ENCODE measurements at regions not wholly inside any gene's neighbourhood (a gene's known extent, or its start where the extent isn't known, plus 50 kb on each side); places are given as distances from the start of the nearest gene placed in this dataset.
A peak's percentile ranks its signal among the peaks of the same experiment; 100 is the strongest.

DNA sequence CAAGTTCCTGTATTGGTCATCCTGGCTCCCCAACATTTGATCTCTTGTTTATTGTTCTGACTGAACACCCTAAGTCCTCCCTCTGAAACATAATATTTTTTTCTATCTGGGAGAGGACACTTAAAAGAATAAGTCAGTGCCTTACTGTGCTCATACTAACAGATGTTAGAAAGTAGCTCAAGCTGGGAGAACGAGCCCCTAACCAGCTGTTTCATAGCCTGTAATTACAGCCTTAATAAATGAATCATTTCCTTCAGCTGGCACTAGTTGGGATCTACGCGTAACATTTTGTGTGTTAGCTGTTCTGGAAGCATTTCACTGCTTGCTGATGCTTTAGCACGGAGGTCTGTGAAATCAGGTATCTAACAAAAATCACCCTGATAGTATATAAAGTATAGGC, 345.9 kb upstream of the RIOK2 start:
- ChIA-PET POLR2A (ENCODE audit: low non-redundant PET) (no interaction called here), CTCF (no interaction called here)
- H3K36me3 ChIP-seq (ENCODE audit: insufficient read depth, low read length, poor library complexity, severe bottlenecking) = no peaks in the 10 kb centered on the region
- no peaks in the 10 kb centered on the region for H3K9me3 ChIP-seq (ENCODE audit: low read depth, low read length, poor library complexity, severe bottlenecking)
- BruUV-seq (replicated peaks) = no TSS peak
- intact Hi-C loops (cut with micrococcal nuclease; ENCODE audit: unreplicated experiment) = no loop called here
- no peak overlapping the region for H3K4me3 ChIP-seq (ENCODE audit: low read depth, low read length, poor library complexity, severe bottlenecking)
- no peaks in the 10 kb centered on the region for H3K4me1 ChIP-seq (ENCODE audit: insufficient read depth, low read length, poor library complexity, severe bottlenecking)
- no peak overlapping the region for H3K27ac ChIP-seq (ENCODE audit: low read depth, low read length, poor library complexity, severe bottlenecking)
- peak; percentile 75 for DNase-seq (ENCODE audit: low spot score)
- no peak for TF ChIP-seq EZH2 (IDR thresholded peaks at IDR 0.05; ENCODE audit: borderline replicate concordance, low read depth, low read length, poor library complexity, severe bottlenecking)
- TF ChIP-seq, protein P1, sequence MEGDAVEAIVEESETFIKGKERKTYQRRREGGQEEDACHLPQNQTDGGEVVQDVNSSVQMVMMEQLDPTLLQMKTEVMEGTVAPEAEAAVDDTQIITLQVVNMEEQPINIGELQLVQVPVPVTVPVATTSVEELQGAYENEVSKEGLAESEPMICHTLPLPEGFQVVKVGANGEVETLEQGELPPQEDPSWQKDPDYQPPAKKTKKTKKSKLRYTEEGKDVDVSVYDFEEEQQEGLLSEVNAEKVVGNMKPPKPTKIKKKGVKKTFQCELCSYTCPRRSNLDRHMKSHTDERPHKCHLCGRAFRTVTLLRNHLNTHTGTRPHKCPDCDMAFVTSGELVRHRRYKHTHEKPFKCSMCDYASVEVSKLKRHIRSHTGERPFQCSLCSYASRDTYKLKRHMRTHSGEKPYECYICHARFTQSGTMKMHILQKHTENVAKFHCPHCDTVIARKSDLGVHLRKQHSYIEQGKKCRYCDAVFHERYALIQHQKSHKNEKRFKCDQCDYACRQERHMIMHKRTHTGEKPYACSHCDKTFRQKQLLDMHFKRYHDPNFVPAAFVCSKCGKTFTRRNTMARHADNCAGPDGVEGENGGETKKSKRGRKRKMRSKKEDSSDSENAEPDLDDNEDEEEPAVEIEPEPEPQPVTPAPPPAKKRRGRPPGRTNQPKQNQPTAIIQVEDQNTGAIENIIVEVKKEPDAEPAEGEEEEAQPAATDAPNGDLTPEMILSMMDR (conservative IDR thresholded peaks at IDR 0.05; ENCODE audit: low read depth, low read length) = no peak
- H3K27me3 ChIP-seq (replicated peaks; ENCODE audit: insufficient read depth, low read depth, low read length, poor library complexity) = peaks cover 10% of the 10 kb centered on the region

DNA sequence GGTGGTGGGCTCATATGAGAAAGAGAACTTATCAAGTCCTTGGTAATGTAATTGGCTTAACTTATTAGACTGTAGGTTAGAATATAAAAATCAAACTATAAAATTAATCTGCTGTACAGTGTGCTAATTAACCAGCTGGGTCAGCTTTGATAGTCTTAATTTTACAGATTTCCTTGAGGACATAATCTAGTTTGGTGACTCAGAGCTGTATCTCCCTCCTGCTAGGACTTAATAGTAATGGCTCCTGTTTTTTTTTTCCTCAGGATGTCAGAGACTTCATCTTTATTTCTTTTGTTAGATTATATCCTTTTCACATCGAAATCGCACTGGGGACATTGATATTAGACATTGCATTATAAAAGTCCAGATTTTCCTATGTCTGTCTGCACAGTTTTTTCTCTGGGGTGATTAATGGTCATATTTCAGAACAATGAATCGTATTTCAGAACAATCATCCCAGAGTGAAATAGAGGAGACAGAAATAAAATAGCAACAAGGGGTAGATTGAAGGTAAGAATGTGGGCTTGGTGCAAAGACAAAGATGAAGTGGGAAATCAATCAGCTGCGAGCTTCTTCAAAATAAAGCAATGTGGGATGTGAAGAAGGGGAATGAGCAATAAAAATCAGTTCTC, 346.4 kb upstream of the RIOK2 start:
- H3K4me1 ChIP-seq (ENCODE audit: insufficient read depth, low read length, poor library complexity, severe bottlenecking) = no peaks in the 10 kb centered on the region
- no peaks in the 10 kb centered on the region for H3K36me3 ChIP-seq (ENCODE audit: insufficient read depth, low read length, poor library complexity, severe bottlenecking)
- H3K27ac ChIP-seq (ENCODE audit: low read depth, low read length, poor library complexity, severe bottlenecking) = no peak overlapping the region
- H3K9me3 ChIP-seq (ENCODE audit: low read depth, low read length, poor library complexity, severe bottlenecking) = no peaks in the 10 kb centered on the region
- DNase-seq (ENCODE audit: low spot score) = peak; percentile 5
- TF ChIP-seq EZH2 (IDR thresholded peaks at IDR 0.05; ENCODE audit: borderline replicate concordance, low read depth, low read length, poor library complexity, severe bottlenecking) = no peak
- TF ChIP-seq, protein P1 (conservative IDR thresholded peaks at IDR 0.05; ENCODE audit: low read depth, low read length) = no peak
- ChIA-PET POLR2A (ENCODE audit: low non-redundant PET) (no interaction called here), CTCF (no interaction called here)
- H3K4me3 ChIP-seq (ENCODE audit: low read depth, low read length, poor library complexity, severe bottlenecking) = no peak overlapping the region
- peaks cover 10% of the 10 kb centered on the region for H3K27me3 ChIP-seq (replicated peaks; ENCODE audit: insufficient read depth, low read depth, low read length, poor library complexity)
- intact Hi-C loops (cut with micrococcal nuclease; ENCODE audit: unreplicated experiment) = no loop called here
- BruUV-seq (replicated peaks) = no TSS peak

DNA sequence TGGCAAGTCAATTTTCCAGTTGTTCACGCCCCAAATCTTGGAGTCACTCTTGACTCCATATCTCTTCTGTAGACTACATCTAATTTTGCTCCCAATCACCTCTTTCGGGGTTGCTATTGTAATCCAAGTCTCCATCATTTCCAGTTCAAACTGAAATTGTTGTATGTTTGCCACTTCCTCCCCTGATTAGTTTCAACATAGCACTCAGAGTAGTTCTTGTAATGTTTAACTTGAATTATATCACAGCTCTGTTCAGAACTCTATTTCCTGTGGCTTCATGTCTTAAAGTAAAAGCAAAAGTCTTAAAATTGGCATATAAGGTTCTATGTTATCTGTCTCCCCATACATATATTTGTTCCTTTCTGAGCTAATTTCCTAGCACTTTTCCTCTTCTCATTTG, 348.5 kb upstream of the RIOK2 start:
- no peak overlapping the region for H3K27ac ChIP-seq (ENCODE audit: low read depth, low read length, poor library complexity, severe bottlenecking)
- BruUV-seq (replicated peaks) = no TSS peak
- intact Hi-C loops (cut with micrococcal nuclease; ENCODE audit: unreplicated experiment) = loop anchor here (10.0 kb wide), 1 partner anchor 307 kb away; no protein-coding TSS in a partner anchor
- CTCF ChIA-PET = no interaction called here
- H3K4me3 ChIP-seq (ENCODE audit: low read depth, low read length, poor library complexity, severe bottlenecking) = no peak overlapping the region
- H3K4me1 ChIP-seq (ENCODE audit: insufficient read depth, low read length, poor library complexity, severe bottlenecking) = no peaks in the 10 kb centered on the region
- no peaks in the 10 kb centered on the region for H3K36me3 ChIP-seq (ENCODE audit: insufficient read depth, low read length, poor library complexity, severe bottlenecking)
- no peaks in the 10 kb centered on the region for H3K9me3 ChIP-seq (ENCODE audit: low read depth, low read length, poor library complexity, severe bottlenecking)
- POLR2A ChIA-PET (ENCODE audit: low non-redundant PET) = no interaction called here
- peaks cover 14% of the 10 kb centered on the region for H3K27me3 ChIP-seq (replicated peaks; ENCODE audit: insufficient read depth, low read depth, low read length, poor library complexity)
- TF ChIP-seq, protein P1 (conservative IDR thresholded peaks at IDR 0.05; ENCODE audit: low read depth, low read length) = no peak
- TF ChIP-seq EZH2 (IDR thresholded peaks at IDR 0.05; ENCODE audit: borderline replicate concordance, low read depth, low read length, poor library complexity, severe bottlenecking) = no peak
- no peak for DNase-seq (ENCODE audit: low spot score)
